ENCODE measurements at regions not wholly inside any gene's neighbourhood (a gene's known extent, or its start where the extent isn't known, plus 50 kb on each side); places are given as distances from the start of the nearest gene placed in this dataset.

DNA sequence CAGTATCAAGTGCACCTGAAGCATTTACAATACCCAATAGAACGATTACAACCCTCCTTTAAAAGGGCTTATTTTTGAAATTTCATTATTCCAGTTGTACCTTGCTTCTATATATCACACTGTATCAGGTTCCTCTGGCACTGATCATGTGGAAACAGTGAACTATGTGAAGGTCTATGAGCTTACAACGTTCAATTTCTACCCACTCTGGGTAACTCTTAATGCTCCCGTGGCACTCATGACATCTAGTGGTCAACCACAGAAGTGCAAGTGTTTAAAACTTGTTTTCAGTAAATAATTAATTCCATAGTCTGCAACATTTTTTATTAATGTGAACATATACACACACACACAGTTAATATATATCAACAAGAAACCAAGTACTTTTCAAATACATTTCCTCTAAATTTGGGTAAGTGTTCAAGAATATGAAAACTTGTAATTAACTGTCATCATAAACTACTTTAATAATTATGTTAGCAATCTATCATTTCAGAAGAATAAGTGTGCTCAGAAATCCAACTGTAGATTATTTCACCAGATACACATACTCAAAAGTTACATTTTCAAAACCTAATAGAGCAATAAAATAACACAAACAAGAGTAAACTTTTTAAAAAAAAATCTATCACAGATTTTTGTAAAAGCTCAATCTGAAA, 61.0 kb downstream of the MPP7 start:
- Histone ChIP-seq H3K27ac (ENCODE audit: low read depth in 1 of 2, low read length in 1 of 2) (no peak overlapping the region), H3K9me3 (ENCODE audit: control insufficient read depth in 4 of 4, insufficient read depth in 3 of 4, low read length in 3 of 4) (no peaks in the 10 kb centered on the region), H3K9ac (ENCODE audit: insufficient read depth in 1 of 2, low read length in 2 of 2) (no peak overlapping the region), H3K36me3 (ENCODE audit: control insufficient read depth in 4 of 4, insufficient read depth in 4 of 4, low read length in 4 of 4) (no peaks in the 10 kb centered on the region), H3K4me1 (ENCODE audit: control insufficient read depth in 5 of 5, insufficient read depth in 5 of 5, low read length in 5 of 5) (peaks cover 0 to 3% (median 0%) of the 10 kb centered on the region in 5 donors), H3K27me3 (ENCODE audit: control insufficient read depth in 3 of 3, insufficient read depth in 3 of 3, low read length in 2 of 3) (no peaks in the 10 kb centered on the region), H3K4me3 (no peak overlapping the region)
- DNase-seq (peak; percentile 29 to 82 (median 76)), ATAC-seq (ENCODE audit: insufficient read depth, low FRiP score) (peak; percentile 82)
- 13 to 20% methylated on average over 3 of the region's 3 CpGs for WGBS, 2 donors
- TF ChIP-seq CTCF (IDR thresholded peaks at IDR 0.05; ENCODE audit: control extremely low read depth, extremely low read depth) = peak; percentile 72

DNA sequence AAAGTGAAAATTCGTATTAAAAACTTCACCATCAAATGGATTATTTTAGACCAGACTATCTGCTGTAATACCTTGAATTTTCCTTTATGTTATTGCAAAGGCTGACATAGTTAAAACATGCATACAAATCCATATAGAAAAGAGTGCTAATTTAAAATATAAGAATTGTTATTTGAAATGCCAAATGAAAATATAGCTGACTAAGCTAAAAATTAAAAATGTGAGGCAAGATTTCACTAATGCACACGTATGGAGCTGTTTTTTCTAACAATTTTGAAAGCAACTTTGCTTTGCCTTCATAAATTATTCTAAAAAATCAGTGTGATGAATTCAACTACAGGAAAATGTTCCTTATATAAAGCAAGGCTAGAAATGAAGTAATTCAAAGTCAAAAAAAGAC, 62.5 kb downstream of the MPP7 start:
- no peak overlapping the region for H3K4me3 ChIP-seq
- H3K9me3 ChIP-seq (ENCODE audit: control insufficient read depth in 4 of 4, insufficient read depth in 3 of 4, low read length in 3 of 4) = no peaks in the 10 kb centered on the region
- H3K27me3 ChIP-seq (ENCODE audit: control insufficient read depth in 3 of 3, insufficient read depth in 3 of 3, low read length in 2 of 3) = no peaks in the 10 kb centered on the region
- ATAC-seq (ENCODE audit: insufficient read depth, low FRiP score) (no peak), DNase-seq (no peak)
- H3K27ac ChIP-seq (ENCODE audit: low read depth in 1 of 2, low read length in 1 of 2) = no peak overlapping the region
- H3K36me3 ChIP-seq (ENCODE audit: control insufficient read depth in 4 of 4, insufficient read depth in 4 of 4, low read length in 4 of 4) = no peaks in the 10 kb centered on the region
- no peak for TF ChIP-seq CTCF (IDR thresholded peaks at IDR 0.05; ENCODE audit: control extremely low read depth, extremely low read depth)
- no peak overlapping the region for H3K9ac ChIP-seq (ENCODE audit: insufficient read depth in 1 of 2, low read length in 2 of 2)
- H3K4me1 ChIP-seq (ENCODE audit: control insufficient read depth in 5 of 5, insufficient read depth in 5 of 5, low read length in 5 of 5) = peaks cover 0 to 3% (median 0%) of the 10 kb centered on the region in 5 donors
- 89 to 90% methylated on average over 2 of the region's 2 CpGs for WGBS, 2 donors

DNA sequence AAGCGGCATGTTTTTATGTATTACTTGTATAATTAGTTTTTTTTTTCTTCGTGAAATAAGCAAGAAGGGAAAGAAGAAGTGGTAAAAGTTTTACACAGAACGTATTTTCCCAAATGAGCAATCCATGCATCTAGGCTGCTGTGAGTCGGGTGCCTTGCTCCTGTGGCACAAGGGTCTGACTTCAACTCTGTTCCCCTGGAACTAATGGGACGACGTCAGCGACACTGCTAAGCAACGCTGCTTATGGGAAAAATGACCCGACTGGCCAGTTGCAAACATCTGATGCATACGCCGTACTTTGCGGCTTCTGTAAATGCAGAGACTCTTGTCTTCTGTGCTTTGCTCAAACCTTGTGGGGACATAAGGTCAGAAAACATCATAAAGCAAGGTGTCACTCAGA, 66.3 kb downstream of the MPP7 start:
- ATAC-seq (ENCODE audit: insufficient read depth, low FRiP score) (no peak), DNase-seq (peak in 2 of 3 donors; percentile 33 to 38)
- H3K27me3 ChIP-seq (ENCODE audit: control insufficient read depth in 3 of 3, insufficient read depth in 3 of 3, low read length in 2 of 3) = no peaks in the 10 kb centered on the region
- H3K36me3 ChIP-seq (ENCODE audit: control insufficient read depth in 4 of 4, insufficient read depth in 4 of 4, low read length in 4 of 4) = no peaks in the 10 kb centered on the region
- WGBS, 2 donors = 88 to 94% methylated on average over 12 of the region's 12 CpGs
- no peak for TF ChIP-seq CTCF (IDR thresholded peaks at IDR 0.05; ENCODE audit: control extremely low read depth, extremely low read depth)
- H3K9ac ChIP-seq (ENCODE audit: insufficient read depth in 1 of 2, low read length in 2 of 2) = no peak overlapping the region
- H3K9me3 ChIP-seq (ENCODE audit: control insufficient read depth in 4 of 4, insufficient read depth in 3 of 4, low read length in 3 of 4) = no peaks in the 10 kb centered on the region
- H3K27ac ChIP-seq (ENCODE audit: low read depth in 1 of 2, low read length in 1 of 2) = no peak overlapping the region
- H3K4me1 ChIP-seq (ENCODE audit: control insufficient read depth in 5 of 5, insufficient read depth in 5 of 5, low read length in 5 of 5) = no peaks in the 10 kb centered on the region
- no peak overlapping the region for H3K4me3 ChIP-seq

- no peak overlapping the region for H3K27ac ChIP-seq (ENCODE audit: low read depth in 1 of 2, low read length in 1 of 2)
- H3K9ac ChIP-seq (ENCODE audit: insufficient read depth in 1 of 2, low read length in 2 of 2) = no peak overlapping the region
- WGBS, 2 donors = 54 to 80% methylated on average over 5 of the region's 5 CpGs
- H3K9me3 ChIP-seq (ENCODE audit: control insufficient read depth in 4 of 4, insufficient read depth in 3 of 4, low read length in 3 of 4) = no peaks in the 10 kb centered on the region
- TF ChIP-seq CTCF (IDR thresholded peaks at IDR 0.05; ENCODE audit: control extremely low read depth, extremely low read depth) = no peak
- DNase-seq (no peak), ATAC-seq (ENCODE audit: insufficient read depth, low FRiP score) (no peak)
- no peaks in the 10 kb centered on the region for H3K36me3 ChIP-seq (ENCODE audit: control insufficient read depth in 4 of 4, insufficient read depth in 4 of 4, low read length in 4 of 4)
- peaks cover 0 to 15% (median 4%) of the 10 kb centered on the region in 5 donors for H3K4me1 ChIP-seq (ENCODE audit: control insufficient read depth in 5 of 5, insufficient read depth in 5 of 5, low read length in 5 of 5)
- H3K4me3 ChIP-seq = no peak overlapping the region
- peaks cover 0 to 5% (median 0%) of the 10 kb centered on the region in 3 donors for H3K27me3 ChIP-seq (ENCODE audit: control insufficient read depth in 3 of 3, insufficient read depth in 3 of 3, low read length in 2 of 3)
Measured at GRCh38 chr10:28220811-28221210, 82.1 kb downstream of the MPP7 start.

All from lung (tissue), 11 donors.